Mesodermal cell (in vitro differentiated cells): ENCODE measurements at regions not wholly inside any gene's neighbourhood (a gene's known extent, or its start where the extent isn't known, plus 50 kb on each side); places are given as distances from the start of the nearest gene placed in this dataset.
"Not testable (repeated sequence)": the region's sequence is repeated elsewhere in the genome, so short reads cannot be mapped to it uniquely, and the experiment has no call there.

Experiments
- H3K27ac ChIP-seq: 2 replicates; pipeline ENCODE4 v1.7.0; 2013; ENCODE audit warnings: mild to moderate bottlenecking, low read depth, low read length, moderate library complexity; ENCODE audit not compliant: severe bottlenecking
- H3K36me3 ChIP-seq: 2 replicates; pipeline ENCODE4 v1.7.1; 2013; ENCODE audit warnings: mild to moderate bottlenecking, low read length, moderate library complexity; ENCODE audit not compliant: control insufficient read depth, insufficient read depth
- H3K4me1 ChIP-seq: one replicate; pipeline ENCODE4 v1.7.1; 2013; ENCODE audit warnings: mild to moderate bottlenecking, low read length; ENCODE audit not compliant: insufficient read depth, control insufficient read depth, poor library complexity, severe bottlenecking
- H3K4me3 ChIP-seq: 2 replicates; pipeline ENCODE4 v1.7.0; 2013; ENCODE audit warnings: low read length, control low read depth, mild to moderate bottlenecking; ENCODE audit not compliant: insufficient read depth, poor library complexity, severe bottlenecking; ENCODE audit errors: extremely low read depth
- H3K9me3 ChIP-seq: 2 replicates; pipeline ENCODE4 v1.7.1; 2013; ENCODE audit warnings: mild to moderate bottlenecking, low read length, moderate library complexity; ENCODE audit not compliant: control insufficient read depth
- WGBS, 2 experiments: methylation state at CpG; one replicate each; pipeline ENCODE4 v1.1.5; 2013; ENCODE audit warnings: missing lambda C conversion rate in 2 of 2; ENCODE audit not compliant: insufficient coverage in 2 of 2; 5-methylcytosine and 5-hydroxymethylcytosine counted together

GRCh38 chr18:64377446-64377845 is 228.6 kb upstream of the LINC00305 start:
- H3K9me3 ChIP-seq, result peaks cover 3% of the 10 kb centered on the region
- no peak overlapping the region for H3K4me3 ChIP-seq
- 100% methylated on average over 2 of the region's 4 CpGs; no CpG with 5 or more reads in 1 of the 2 experiments for WGBS, 2 experiments
- H3K4me1 ChIP-seq, result no peaks in the 10 kb centered on the region
- H3K36me3 ChIP-seq, result no peaks in the 10 kb centered on the region
- no peak overlapping the region for H3K27ac ChIP-seq

GRCh38 chr18:64372850-64373249 is 224.0 kb upstream of the LINC00305 start:
- no CpG with 5 or more reads among the region's 2 CpGs for WGBS, 2 experiments
- Histone ChIP-seq H3K9me3 (peaks cover 3% of the 10 kb centered on the region), H3K4me1 (no peaks in the 10 kb centered on the region), H3K4me3 (no peak overlapping the region), H3K36me3 (no peaks in the 10 kb centered on the region), H3K27ac (no peak overlapping the region)

- not testable (repeated sequence) for H3K9me3 ChIP-seq, H3K4me1 ChIP-seq, H3K4me3 ChIP-seq, H3K27ac ChIP-seq, H3K36me3 ChIP-seq
- WGBS, 2 experiments, result 80% methylated on average over 1 of the region's 8 CpGs; no CpG with 5 or more reads in 1 of the 2 experiments
Observed at GRCh38 chr18:64369830-64370440, 221.0 kb upstream of the LINC00305 start.

- no peak overlapping the region for H3K27ac ChIP-seq
- no peak overlapping the region for H3K4me3 ChIP-seq
- no peaks in the 10 kb centered on the region for H3K36me3 ChIP-seq
- H3K4me1 ChIP-seq, result no peaks in the 10 kb centered on the region
- H3K9me3 ChIP-seq, result peaks cover 3% of the 10 kb centered on the region
- WGBS, 2 experiments, result no CpG with 5 or more reads among the region's 4 CpGs
Observed at GRCh38 chr18:64365106-64365505, 216.2 kb upstream of the LINC00305 start.

GRCh38 chr18:64337673-64338072 is 188.8 kb upstream of the LINC00305 start:
- 67 to 100% methylated on average over 1 of the region's 3 CpGs for WGBS, 2 experiments
- Histone ChIP-seq H3K9me3 (no peaks in the 10 kb centered on the region), H3K27ac (no peak overlapping the region), H3K4me1 (no peaks in the 10 kb centered on the region), H3K4me3 (no peak overlapping the region), H3K36me3 (no peaks in the 10 kb centered on the region)

- Histone ChIP-seq H3K36me3 (no peaks in the 10 kb centered on the region), H3K4me3 (no peak overlapping the region), H3K9me3 (no peaks in the 10 kb centered on the region), H3K27ac (no peak overlapping the region), H3K4me1 (no peaks in the 10 kb centered on the region)
- 88 to 92% methylated on average over 2 of the region's 2 CpGs for WGBS, 2 experiments
Observed at GRCh38 chr18:64337018-64337417, 188.1 kb upstream of the LINC00305 start.

GRCh38 chr18:64334748-64335147 is 185.9 kb upstream of the LINC00305 start:
- Histone ChIP-seq H3K4me3 (no peak overlapping the region), H3K9me3 (no peaks in the 10 kb centered on the region), H3K36me3 (no peaks in the 10 kb centered on the region), H3K27ac (no peak overlapping the region), H3K4me1 (peaks cover 2% of the 10 kb centered on the region)
- WGBS, 2 experiments, result 100% methylated on average over 1 to 2 of the region's 2 CpGs

GRCh38 chr18:64333584-64333983 is 184.7 kb upstream of the LINC00305 start:
- WGBS, 2 experiments, result 100% methylated on average over 2 of the region's 3 CpGs; no CpG with 5 or more reads in 1 of the 2 experiments
- H3K4me3 ChIP-seq, result no peak overlapping the region
- no peak overlapping the region for H3K27ac ChIP-seq
- H3K9me3 ChIP-seq, result no peaks in the 10 kb centered on the region
- H3K4me1 ChIP-seq, result peaks cover 2% of the 10 kb centered on the region
- H3K36me3 ChIP-seq, result no peaks in the 10 kb centered on the region

- H3K4me3 ChIP-seq, result no peak overlapping the region
- WGBS, 2 experiments, result 87 to 89% methylated on average over 4 to 6 of the region's 6 CpGs
- H3K27ac ChIP-seq, result no peak overlapping the region
- no peaks in the 10 kb centered on the region for H3K9me3 ChIP-seq
- H3K36me3 ChIP-seq, result no peaks in the 10 kb centered on the region
- peaks cover 2% of the 10 kb centered on the region for H3K4me1 ChIP-seq
Observed at GRCh38 chr18:64332835-64333234, 183.9 kb upstream of the LINC00305 start.

- peaks cover 2% of the 10 kb centered on the region for H3K4me1 ChIP-seq
- WGBS, 2 experiments, result 100% methylated on average over 1 of the region's 1 CpG; no CpG with 5 or more reads in 1 of the 2 experiments
- H3K4me3 ChIP-seq, result no peak overlapping the region
- no peaks in the 10 kb centered on the region for H3K9me3 ChIP-seq
- no peaks in the 10 kb centered on the region for H3K36me3 ChIP-seq
- no peak overlapping the region for H3K27ac ChIP-seq
Observed at GRCh38 chr18:64331419-64331818, 182.5 kb upstream of the LINC00305 start.

GRCh38 chr18:64330931-64331330 is 182.0 kb upstream of the LINC00305 start:
- H3K9me3 ChIP-seq, result no peaks in the 10 kb centered on the region
- 74 to 93% methylated on average over 3 of the region's 6 CpGs for WGBS, 2 experiments

More at GRCh38 chr18:64330931-64331330, 182.0 kb upstream of the LINC00305 start:
- Histone ChIP-seq H3K27ac (no peak overlapping the region), H3K4me3 (no peak overlapping the region), H3K4me1 (peaks cover 2% of the 10 kb centered on the region), H3K36me3 (no peaks in the 10 kb centered on the region)
